GM18867 (cell line): ENCODE measurements at regions not wholly inside any gene's neighbourhood (a gene's known extent, or its start where the extent isn't known, plus 50 kb on each side); places are given as distances from the start of the nearest gene placed in this dataset.

ENCODE experiments used
- ATAC-seq: cut with Tn5 transposase; IDR thresholded peaks from one replicate; pipeline ENCODE4 v1.9.1; 2021; ENCODE audit warnings: mild to moderate bottlenecking, moderate library complexity; ENCODE audit not compliant: unreplicated experiment

DNA sequence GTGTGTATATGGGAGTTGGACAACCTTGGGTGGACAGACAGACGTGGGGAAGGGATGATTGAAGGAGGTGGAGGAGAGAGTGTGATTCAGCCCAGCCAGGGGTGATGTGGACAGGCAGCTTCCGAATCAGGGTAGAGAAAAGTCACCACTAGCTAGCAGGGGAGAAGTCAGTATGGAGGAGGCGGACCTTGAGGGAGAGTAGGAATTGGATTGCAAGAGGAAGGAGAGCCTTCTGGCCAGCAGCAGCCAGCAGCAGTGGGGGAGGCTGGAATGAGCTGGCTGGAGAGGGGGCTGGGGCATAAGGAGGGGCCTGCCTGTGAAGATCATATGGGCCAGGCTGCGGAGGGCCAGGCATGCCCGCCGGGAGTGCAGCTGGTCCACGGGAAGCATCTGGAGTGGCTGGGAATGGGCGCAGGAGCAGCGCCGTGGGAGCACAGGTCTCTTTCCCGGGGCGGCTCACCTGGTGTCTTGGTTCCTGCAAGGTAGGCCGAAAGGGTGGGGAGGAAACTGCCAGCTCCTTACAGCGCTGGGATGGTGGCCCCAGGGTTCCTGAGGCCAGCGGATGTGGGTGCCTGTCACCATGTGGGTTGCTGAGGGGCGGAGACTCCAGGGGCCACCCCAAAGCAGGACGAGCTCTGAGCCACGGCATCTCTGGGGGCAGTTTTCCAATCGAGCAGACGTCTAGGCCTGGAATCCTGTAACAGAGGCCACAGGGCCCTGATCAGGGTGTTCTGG lies 235.3 kb downstream of the SEC14L1 start:
- no peak for ATAC-seq

DNA sequence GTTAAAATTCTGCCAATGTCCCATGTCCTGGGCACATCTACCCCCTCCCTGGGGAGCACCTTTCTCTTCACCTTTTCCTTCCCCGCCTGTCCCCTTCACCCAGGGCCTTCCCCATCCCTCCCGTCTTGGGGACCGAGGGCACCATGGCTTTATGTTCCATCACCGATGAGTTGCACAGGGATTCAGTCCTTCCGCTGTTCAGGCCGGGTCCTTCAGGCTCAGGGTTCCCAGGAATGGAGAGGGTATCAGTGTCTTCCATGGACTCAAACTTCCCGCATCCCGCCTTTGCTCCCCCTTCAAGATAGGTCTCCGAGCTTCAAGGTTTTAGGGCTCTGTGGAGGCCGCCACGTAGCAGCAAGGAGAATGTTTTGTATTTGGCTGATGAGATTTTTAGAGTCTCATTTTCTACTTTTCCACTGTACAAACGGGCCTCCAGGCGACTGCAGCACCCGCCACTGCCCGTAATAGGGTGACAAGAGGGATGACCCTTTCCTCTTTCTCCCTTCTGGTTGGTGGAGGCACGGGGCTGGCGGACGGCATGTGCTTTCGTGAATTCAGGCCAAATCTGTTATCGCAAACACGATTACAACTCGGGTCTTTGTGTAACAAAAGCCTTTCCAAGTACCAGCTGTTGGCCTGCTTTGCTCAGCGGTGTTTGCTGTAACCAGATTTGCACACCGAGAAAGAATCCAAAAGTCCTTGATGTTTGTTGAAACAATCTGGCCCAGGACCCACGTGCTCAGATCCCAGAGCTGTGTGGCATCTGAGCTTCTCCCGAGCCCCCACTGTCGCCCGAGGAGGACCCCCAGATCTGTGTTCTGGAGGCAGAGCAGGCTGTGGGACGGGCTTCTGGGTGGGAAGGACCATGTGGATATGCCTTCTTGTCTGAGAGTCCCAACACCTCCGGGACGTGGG lies 236.3 kb downstream of the SEC14L1 start:
- ATAC-seq, result no peak

DNA sequence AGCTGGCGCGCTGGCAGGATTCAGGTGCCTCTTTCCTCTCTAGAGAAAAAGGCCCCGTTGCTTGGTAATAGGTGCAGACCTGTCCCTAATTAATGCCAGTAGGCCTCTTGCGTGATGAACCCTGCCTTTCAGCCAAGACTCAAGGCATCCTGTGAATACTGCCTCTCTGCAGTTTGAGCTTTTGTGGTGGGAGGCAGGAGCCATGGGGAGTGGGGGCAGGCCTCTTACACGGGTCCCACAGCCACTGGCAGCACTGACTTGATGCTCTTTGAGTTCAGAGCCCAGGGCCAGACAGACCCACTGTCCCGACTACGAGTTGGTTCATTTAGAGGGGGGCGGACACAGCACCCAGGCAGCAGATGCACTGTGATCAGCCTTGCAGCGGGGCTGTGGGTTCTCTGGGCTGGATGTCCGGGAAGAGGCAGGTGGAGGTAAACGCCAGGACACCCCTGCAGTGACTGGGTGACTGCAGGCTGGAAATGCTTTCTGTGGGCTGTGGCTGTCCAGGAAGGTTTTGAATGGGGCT lies 237.0 kb downstream of the SEC14L1 start:
- ATAC-seq, result no peak

DNA sequence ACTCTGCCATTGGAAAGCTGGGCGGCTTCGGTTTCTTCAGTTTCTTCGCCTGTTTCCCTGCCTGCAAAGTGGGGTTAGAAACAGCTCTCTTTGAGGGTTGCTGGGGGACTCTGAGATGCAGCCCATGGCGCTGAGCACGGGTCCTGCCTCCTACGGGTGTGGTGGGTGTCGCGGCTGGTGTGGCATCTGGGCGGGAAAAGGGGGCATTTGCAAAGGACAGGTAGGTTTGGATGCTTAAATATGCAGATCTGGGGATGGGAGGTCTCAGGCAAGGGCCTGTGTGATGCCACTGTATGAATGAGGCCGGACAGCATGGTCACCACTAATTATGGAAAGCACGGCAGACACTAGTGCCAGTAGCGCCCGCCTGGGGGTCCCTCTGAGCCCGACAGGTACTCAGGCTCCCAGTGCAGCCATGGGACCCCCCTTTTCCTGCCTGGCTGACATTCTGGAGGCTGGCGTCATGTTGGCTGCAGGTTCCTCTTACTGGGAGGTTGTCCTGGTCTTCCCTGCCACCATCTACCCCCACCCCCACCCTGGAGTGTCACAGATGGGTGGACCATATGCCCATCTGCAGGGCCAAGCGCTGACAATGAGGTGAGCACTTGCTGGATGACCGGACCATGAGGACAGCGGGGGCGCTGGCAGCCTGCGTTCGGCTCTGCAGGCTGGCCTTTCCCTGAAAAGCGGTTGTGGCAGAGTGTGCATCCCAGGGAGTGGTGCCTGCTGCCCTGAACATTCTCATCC lies 237.7 kb downstream of the SEC14L1 start:
- no peak for ATAC-seq

DNA sequence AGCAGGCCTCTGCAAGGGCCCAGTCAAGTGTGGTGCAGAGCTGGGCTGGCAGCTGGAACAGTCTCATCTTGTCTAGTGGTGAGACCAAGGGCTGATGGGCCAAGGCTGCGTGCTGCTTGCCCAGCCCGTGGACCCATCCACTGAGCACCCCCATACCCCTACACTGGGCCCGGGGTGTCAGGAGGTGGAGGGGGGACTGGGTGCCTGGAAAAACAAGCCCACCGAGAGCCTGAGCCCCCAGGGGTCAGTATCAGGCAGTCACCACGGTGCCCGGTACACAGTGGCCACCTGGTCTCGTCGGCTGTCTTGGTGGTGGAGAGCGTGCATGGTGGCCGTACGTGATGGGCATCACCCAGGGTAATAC lies 238.3 kb downstream of the SEC14L1 start:
- no peak for ATAC-seq

DNA sequence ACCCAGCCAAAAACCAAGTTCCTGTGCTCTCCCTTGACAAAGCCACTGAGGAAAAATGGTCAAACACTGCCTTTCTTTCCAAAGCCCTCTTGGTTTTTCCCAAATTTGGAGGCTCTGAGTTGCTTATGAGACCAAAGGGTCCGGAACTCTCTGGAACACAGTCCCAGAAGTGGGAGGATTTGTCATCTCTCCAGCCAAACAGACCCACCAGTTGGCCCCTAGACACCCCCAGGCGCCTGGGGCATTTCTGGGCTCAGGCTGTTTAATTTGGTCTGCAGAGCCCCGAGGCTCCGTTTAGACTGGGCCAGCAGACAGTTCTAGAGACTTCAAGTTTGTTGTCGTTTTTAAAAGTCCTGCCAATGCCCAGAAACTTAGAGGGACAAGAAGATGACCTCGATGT lies 239.1 kb downstream of the SEC14L1 start:
- no peak for ATAC-seq

DNA sequence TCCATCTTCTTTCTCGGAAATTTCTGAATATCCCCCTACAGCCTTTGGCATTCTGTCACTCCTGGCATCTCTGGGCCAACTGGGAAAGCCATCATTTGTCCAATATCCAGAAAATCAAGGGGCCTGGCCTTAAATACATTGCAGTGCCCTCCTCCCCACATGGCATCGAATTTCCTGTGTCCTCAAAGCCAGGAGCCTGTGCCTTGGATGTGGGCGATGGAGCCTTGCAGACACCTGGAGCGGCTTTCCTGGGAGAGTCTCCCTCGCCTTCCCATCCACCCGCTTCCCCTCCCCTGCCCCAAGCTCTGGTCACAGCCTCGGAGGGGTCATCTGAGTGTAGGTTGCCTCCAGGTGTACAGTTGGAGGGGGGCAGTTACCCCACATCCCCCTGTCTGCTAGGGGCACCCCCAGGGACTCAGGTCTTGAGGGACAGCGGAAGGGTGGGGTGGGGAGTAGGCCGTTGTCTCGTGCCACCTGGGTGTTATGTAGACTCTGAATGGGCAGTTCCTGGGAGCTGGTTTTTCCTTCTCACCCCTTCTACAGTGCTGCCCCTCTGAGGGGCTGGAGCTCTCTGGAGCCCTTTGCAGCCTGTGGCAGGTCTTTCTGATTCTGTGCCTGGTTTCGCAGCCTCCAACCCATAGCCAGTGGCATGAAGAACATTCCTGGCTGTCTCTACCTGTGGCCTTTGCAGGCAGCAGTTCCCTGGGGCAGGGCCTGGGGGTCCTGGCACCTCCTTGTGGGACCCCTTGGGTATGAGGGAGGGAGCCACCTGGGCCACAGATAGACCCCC lies 239.8 kb downstream of the SEC14L1 start:
- ATAC-seq, result no peak

DNA sequence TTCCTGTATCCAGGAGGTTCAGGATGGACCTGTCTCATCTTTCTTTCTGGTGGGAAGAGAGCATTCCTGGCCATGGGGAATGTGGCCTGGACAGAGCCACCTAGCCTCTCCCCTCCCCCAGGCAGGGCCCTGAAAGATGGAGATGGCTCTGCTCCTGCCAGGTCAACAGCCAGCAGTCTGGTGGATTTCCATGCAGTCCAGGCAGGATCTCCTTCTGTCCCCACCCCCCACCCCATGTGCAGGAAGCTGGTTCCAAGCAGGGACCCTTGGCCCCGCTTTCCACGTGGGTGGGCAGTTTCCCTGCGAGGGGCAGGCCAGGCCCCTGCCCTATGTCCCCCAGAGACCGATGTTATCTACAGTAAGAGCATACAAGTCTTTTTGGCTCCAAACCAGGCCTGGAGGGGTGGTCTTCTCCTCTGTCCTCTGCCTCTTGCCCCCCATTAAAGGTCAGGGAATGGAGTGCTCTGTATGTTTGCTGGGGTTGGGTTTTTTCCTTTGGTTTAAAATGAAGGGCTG lies 240.5 kb downstream of the SEC14L1 start:
- ATAC-seq, result no peak

DNA sequence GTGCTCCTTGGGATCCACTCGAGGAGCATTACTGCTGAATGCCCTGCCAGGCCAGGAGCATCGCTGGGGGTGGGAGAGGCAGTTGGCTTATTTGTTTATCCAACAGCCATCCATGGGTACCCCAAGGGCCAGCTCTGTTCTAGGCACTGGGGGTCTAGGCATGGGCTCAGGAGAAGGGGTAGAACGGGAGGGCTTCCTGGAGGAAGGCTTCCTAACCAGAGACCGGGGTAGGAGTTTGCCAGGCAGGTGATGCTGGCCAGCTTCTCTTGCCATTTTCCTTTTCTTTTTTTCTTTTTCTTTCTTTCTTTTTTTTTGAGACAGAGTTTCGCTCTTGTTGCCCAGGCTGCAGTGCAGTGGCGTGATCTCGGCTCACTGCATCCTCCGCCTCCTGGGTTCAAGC lies 241.0 kb downstream of the SEC14L1 start:
- ATAC-seq, result no peak

DNA sequence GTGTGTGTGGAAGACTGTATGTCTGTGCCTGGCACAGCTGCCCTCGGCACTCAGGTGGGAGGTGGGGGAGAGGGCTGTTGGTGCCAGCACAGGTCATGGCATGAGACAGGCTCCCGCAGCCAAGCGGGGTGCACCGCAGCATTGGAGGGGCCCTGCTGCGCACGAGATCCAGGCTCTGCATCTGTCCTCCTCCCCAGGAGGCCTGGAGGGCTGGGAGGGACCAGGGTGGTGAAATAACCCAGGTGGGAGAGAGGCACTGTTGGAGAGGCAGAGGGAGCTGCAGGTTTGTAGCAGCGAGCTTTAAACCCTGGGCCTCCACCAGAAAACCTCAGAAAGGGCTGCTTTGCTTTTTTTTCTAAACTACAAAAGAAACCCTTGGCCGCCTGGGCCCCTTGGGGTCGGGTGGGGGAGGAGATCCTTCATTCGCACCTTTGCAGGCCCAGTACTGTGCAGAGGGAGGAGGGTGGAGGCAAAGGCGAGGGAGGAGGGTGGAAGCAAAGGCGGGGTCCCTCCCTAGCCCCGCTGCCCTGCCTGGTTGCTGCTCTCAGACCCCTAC lies 241.7 kb downstream of the SEC14L1 start:
- no peak for ATAC-seq

DNA sequence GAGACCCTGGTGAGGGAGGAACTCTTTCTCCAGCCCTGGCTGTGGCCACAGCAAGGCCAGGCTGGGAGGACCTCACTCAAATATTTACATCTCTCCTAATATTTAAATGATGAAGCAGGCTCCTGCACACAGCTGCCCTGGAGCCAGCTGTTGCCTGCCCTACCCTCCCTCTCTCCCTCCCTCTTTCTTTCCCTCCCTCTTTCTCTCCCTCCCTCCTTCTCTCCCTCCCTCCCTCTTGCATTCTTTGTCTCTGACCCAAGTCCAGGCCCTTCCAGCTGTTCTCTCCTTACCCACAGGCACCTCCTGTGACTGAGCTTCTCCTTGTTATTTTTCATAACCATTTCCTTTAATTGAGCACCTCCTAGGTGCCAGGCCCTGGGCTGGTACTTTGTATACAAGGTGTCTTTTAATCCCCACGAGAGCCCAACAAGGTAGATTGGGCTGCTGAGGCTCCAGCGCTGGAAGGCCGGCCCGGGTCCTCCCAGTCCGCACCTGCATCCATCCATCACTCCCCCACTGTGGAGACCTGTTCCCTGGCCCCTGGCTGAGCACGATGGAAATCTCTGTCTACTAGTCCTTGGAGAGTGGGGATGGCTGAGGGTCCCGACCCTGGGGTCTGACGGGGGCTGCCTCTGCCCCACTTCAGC lies 242.3 kb downstream of the SEC14L1 start:
- ATAC-seq, result no peak

DNA sequence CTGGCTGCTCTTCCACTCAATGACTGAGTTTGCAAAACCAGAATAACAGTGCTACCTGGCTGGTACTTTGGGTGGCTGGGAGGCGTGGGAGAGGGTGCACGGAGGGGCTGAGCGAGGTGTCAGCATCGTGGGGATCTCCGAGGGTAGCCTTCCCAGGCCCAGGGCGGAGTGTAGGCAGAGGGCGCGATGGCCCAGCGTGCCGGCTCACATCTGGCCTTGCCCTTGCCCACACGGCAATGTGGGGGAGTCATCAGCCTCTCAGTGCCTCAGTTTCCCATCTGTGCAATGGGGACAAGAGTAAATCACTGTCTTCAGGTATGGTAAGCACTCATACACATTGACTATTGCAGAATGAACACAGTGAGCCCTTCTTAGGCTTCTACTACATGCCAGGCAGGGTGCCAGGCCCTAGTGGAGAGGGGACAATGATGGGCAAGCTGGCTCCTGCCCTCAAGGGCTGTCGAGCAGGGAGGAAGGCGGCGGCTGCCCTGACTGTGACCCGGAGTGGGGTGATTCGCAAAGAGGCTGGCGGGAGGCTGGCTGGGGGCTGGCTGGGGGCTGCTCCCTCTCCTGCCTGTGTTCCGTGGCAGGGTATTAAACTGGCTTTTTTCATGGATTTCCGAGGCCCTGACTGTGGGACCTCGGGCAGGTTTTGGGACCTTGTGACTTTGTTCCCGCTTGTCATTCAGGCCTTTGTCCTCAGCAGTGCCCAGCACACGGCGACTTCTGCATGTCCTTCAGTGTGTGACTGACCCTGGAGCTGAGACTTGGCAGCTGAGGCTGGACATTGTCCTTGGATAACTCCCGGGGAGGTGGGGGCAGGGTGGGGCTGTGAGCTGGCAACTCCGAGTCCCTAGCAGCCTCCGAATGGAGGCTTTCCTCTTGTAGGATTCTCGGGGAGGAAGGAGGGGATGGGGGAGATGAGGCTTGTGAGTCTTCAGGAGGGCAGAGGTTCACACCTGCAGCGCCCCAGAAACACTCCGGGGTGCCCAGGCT lies 243.1 kb downstream of the SEC14L1 start:
- no peak for ATAC-seq

DNA sequence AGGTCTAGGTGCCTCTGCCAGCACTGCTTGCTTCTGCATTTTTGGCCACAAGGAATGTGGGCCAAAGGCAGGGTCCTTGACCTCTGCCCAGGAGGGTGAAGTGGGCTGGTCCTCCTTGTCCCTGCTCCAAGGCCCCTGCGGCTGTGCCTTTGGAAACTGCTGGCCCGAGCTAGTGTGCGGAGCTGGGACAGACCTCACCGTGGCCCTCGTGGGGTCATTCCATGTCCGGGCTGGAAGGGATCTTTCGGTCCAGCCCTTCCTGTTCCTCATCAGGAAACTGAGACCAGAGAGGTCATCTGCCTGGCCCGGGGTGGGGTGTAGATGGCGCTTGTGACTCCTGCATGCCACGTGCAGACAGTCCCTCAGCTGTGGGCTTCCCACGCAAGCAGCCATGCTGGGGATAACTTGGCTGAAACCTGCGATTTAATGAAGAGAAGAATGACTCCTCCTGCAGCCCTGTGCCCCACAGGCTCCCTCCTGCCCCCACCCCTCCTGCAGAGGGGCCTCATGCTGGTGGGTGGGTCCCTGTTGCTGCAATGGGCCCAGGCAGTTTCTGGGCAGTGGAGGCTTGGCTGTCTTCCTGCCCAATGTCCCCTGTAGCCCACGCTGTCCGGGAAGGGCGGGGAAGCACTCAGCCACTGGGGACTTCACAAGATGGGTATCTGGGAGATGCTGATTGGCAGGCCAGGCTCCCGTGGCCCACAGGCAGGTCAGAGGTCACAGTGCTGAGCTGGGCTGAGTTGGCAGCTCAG lies 245.2 kb downstream of the SEC14L1 start:
- ATAC-seq, result no peak

DNA sequence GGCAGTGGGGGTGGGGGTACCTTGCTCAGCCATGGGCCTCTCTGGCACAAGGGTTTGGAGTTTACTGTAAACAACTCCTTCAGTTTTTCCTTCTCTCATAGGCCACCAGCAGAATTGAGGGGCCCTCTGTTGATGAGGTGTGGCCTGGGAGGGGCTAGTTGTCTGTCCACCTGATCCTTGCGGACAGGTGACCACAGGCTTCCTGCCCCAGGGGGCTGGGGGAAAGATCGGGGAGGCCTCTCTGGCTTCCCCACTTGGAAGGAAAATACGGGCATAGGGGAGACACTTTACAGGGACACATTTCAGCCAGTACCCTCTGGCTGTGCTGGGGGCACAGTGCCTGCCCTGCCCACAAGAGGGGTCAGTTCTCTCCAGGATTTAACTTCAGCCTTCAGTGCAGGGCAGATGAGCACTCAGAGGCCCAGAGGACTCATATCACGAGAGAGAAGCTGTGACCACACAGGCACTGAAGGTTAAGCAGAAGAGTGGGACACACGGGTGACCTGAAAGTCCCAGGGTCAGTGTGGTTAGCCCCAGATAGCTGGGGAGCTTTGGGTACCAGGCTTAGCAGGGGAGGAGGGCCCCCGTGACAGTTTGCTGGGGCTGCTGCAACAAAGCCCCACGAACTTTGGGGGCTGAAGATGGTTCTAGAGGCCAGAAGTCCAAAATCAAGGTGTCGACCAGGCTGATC lies 245.9 kb downstream of the SEC14L1 start:
- ATAC-seq, result no peak

DNA sequence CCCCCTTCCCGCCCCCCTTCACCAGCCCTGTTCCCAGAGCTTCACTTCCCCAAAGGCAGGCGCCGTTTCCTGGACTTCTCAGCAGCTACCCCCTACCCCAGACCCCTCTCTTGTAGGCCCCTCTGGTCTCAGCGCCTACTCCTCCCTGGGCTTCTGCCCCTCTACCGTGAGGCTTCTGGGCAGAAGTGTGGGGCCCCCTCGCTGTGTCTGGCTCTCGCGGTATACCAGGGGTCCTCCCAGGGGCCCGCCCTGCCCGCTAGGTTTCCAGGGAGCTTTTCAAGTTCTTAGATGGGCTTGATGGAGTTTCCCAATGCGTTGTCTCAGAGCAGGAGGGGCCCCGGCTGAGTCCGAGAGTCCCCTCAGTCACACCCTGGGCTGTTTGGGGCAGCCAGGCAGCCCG lies 247.1 kb downstream of the SEC14L1 start:
- ATAC-seq, result no peak

DNA sequence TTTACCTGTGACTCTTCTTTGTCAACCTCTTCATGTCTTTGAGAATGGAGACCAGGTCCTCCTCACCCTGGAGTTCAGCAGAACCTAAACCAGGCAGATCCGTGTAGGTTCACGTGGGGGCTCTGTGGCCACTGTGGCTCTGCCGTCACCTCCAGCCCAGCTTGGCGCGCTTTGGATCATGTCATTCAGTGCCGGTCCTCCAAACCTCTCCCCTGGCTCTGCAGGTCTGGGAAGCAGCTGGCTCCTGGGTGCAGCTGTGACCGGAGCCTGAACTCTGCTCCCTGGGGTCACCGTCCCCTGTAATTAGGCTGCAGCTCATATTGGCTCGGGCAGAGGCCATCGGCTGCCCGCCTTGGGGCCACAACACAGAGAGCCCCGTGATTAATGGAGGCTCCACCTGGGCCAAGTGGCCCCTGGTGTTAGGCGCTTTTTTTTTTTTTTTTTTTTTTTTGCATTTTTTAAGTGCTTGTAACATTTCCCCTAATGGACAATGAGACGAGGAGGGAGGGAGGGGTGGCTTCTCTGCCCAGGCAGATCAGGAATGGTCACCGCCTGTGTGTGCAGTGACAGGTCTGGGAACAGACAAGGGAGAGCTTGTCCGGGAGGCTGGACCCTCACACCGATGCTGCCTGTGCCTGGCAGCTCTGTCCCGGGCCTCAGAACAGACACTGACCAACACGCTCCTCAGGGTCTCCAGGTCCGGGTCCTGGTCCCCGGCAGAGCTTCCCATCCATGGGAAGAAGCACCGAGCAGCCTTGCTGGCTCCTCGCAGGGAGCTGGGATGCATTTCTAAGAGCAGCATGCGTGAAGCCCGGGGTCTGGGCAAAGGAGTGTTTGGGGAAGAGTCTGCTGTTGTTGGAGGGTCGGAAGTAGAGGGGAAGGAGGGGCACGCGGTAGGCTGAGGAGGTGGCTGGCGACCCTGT lies 247.9 kb downstream of the SEC14L1 start:
- no peak for ATAC-seq
